PC-9 (cell line): ENCODE measurements at regions not wholly inside any gene's neighbourhood (a gene's known extent, or its start where the extent isn't known, plus 50 kb on each side); places are given as distances from the start of the nearest gene placed in this dataset.

Experiments used
- BruUV-seq: library from RNA; stranded (reverse); fragments of 400-500 nt; replicated peaks from 2 replicates; lab custom pipeline; 2021; lab: Mats Ljungman, UMichigan
- CTCF ChIA-PET: fragments of 300-600 bp; sonication (Branson Sonifier 250); formaldehyde crosslinking; loops from one replicate; lab custom pipeline; 2022; ENCODE audit warnings: antibody characterized with exemption; lab: Charles Lee
- POLR2A ChIA-PET: fragments of 300-600 bp; sonication (Branson Sonifier 250); formaldehyde crosslinking; loops from one replicate; lab custom pipeline; 2022; ENCODE audit warnings: antibody characterized with exemption; ENCODE audit not compliant: unreplicated experiment; lab: Charles Lee
- DNase-seq, 2 experiments: peaks; one replicate each; pipeline versions ENCODE4 v3.0.0 to v3.0.0-alpha.2; 2015 to 2022; ENCODE audit warnings: mixed read lengths in 1 of 2
- H2AFZ ChIP-seq: fragments of 200-600 bp; sonication (generic); 2 replicates; pipeline ENCODE4 v1.8.1; 2017; ENCODE audit warnings: antibody characterized with exemption
- H3F3A ChIP-seq: fragments of 200-600 bp; sonication (generic); 2 replicates; pipeline ENCODE4 v1.8.1; 2017; ENCODE audit warnings: antibody characterized with exemption, mild to moderate bottlenecking, low read depth; ENCODE audit not compliant: insufficient read depth
- H3K27ac ChIP-seq: fragments of 200-600 bp; sonication (generic); 2 replicates; pipeline ENCODE4 v1.6.1; 2016; ENCODE audit warnings: mixed run types
- H3K27me3 ChIP-seq: fragments of 200-600 bp; sonication (generic); 2 replicates; pipeline ENCODE4 v1.6.1; 2016; ENCODE audit warnings: low read depth, mixed run types; ENCODE audit not compliant: insufficient read depth
- H3K36me3 ChIP-seq: fragments of 200-600 bp; sonication (generic); 2 replicates; pipeline ENCODE4 v1.6.1; 2016; ENCODE audit warnings: low read depth, mixed run types
- H3K4me1 ChIP-seq: fragments of 200-600 bp; sonication (generic); replicated peaks from 2 replicates; pipeline ENCODE4 v1.6.1; 2016; ENCODE audit warnings: mixed run types; ENCODE audit not compliant: insufficient read depth
- H3K4me2 ChIP-seq: fragments of 200-600 bp; sonication (generic); 2 replicates; pipeline ENCODE4 v1.6.1; 2017; ENCODE audit warnings: mixed run types
- H3K4me3 ChIP-seq: fragments of 200-600 bp; sonication (generic); 2 replicates; pipeline ENCODE4 v1.6.1; 2016; ENCODE audit warnings: mixed run types
- H3K79me2 ChIP-seq: fragments of 200-600 bp; sonication (generic); 2 replicates; pipeline ENCODE4 v1.6.1; 2017; ENCODE audit warnings: low read depth, mixed run types
- H3K9me2 ChIP-seq: fragments of 200-600 bp; sonication (generic); 2 replicates; pipeline ENCODE4 v1.8.1; 2017; ENCODE audit warnings: mild to moderate bottlenecking; ENCODE audit not compliant: insufficient read depth
- H3K9me3 ChIP-seq: fragments of 200-600 bp; sonication (generic); 2 replicates; pipeline ENCODE4 v1.8.1; 2016; ENCODE audit warnings: low read depth; ENCODE audit not compliant: insufficient read depth
- H4K20me1 ChIP-seq: fragments of 200-600 bp; sonication (generic); 2 replicates; pipeline ENCODE4 v1.8.1; 2017; ENCODE audit not compliant: insufficient read depth
- CTCF ChIP-seq: fragments of 200-600 bp; sonication (generic); conservative IDR thresholded peaks from 2 replicates; pipeline ENCODE4 v1.6.1; 2017; ENCODE audit warnings: mixed run types, antibody characterized with exemption, mild to moderate bottlenecking, moderate library complexity
- EZH2 ChIP-seq: fragments of 200-600 bp; sonication (generic); IDR thresholded peaks from 2 replicates; pipeline ENCODE4 v1.8.0; 2017; ENCODE audit warnings: antibody characterized with exemption, low read depth
- intact Hi-C: fragments of 100-400 bp; cut with micrococcal nuclease; formaldehyde crosslinking; loops from one replicate; pipeline ENCODE4 v1.10.0; 2022; ENCODE audit not compliant: unreplicated experiment

DNA sequence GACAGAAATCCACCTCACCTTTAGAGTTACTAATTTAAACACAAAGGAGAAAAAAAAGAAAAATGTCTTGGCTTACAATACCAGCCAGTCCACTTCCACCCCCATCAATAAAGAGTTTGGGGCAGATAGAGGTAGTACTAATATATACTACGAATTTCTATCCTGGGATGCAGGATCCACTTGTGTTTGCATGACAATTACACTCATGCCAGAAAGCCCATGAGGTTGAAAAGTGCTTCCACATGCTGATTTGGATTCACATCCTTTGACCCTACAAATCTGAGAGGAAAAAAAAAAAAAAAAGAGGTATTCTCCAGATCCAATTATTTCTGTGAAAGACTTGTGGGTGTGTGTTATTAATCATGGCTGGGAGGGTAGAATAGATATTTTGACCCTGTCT, 335.2 kb downstream of the SLITRK1 start:
- no peaks in the 10 kb centered on the region for H3K4me1 ChIP-seq
- no TSS peak for BruUV-seq
- no peak overlapping the region for H3K4me3 ChIP-seq
- POLR2A ChIA-PET: no interaction called here
- H3K9me2 ChIP-seq: no peaks in the 10 kb centered on the region
- no peak for TF ChIP-seq CTCF
- TF ChIP-seq EZH2: no peak
- H3K4me2 ChIP-seq: no peak overlapping the region
- H3K9me3 ChIP-seq: no peaks in the 10 kb centered on the region
- H2AFZ ChIP-seq: no peak overlapping the region
- no peak for DNase-seq
- CTCF ChIA-PET: no interaction called here
- intact Hi-C loops: no loop called here
- no peaks in the 10 kb centered on the region for H3K27me3 ChIP-seq
- no peaks in the 10 kb centered on the region for H3K36me3 ChIP-seq
- H3F3A ChIP-seq: no peaks in the 10 kb centered on the region
- no peaks in the 10 kb centered on the region for H4K20me1 ChIP-seq
- no peaks in the 10 kb centered on the region for H3K79me2 ChIP-seq
- no peak overlapping the region for H3K27ac ChIP-seq

GRCh38 chr13:83546476-83546875, 335.8 kb downstream of the SLITRK1 start:
- H3K9me2 ChIP-seq: no peaks in the 10 kb centered on the region
- H3K27ac ChIP-seq: no peak overlapping the region
- H3K36me3 ChIP-seq: no peaks in the 10 kb centered on the region
- DNase-seq: no peak
- H3K9me3 ChIP-seq: no peaks in the 10 kb centered on the region
- BruUV-seq: no TSS peak
- no peak overlapping the region for H2AFZ ChIP-seq
- H3K4me3 ChIP-seq: no peak overlapping the region
- H4K20me1 ChIP-seq: no peaks in the 10 kb centered on the region
- H3F3A ChIP-seq: no peaks in the 10 kb centered on the region
- TF ChIP-seq CTCF (no peak), EZH2 (no peak)
- no peak overlapping the region for H3K4me2 ChIP-seq
- no peaks in the 10 kb centered on the region for H3K27me3 ChIP-seq
- no peaks in the 10 kb centered on the region for H3K79me2 ChIP-seq
- ChIA-PET CTCF (no interaction called here), POLR2A (no interaction called here)
- H3K4me1 ChIP-seq: no peaks in the 10 kb centered on the region
- intact Hi-C loops: no loop called here

GRCh38 chr13:83538636-83539035, 343.6 kb downstream of the SLITRK1 start:
- intact Hi-C loops: no loop called here
- H3K27me3 ChIP-seq: no peaks in the 10 kb centered on the region
- TF ChIP-seq CTCF (no peak), EZH2 (no peak)
- ChIA-PET POLR2A (no interaction called here), CTCF (no interaction called here)
- no peaks in the 10 kb centered on the region for H3K9me2 ChIP-seq
- no peaks in the 10 kb centered on the region for H3F3A ChIP-seq
- H3K4me3 ChIP-seq: no peak overlapping the region
- no peaks in the 10 kb centered on the region for H3K36me3 ChIP-seq
- no peak overlapping the region for H3K27ac ChIP-seq
- H3K9me3 ChIP-seq: no peaks in the 10 kb centered on the region
- H3K4me1 ChIP-seq: no peaks in the 10 kb centered on the region
- no peak for DNase-seq
- no peak overlapping the region for H2AFZ ChIP-seq
- H4K20me1 ChIP-seq: no peaks in the 10 kb centered on the region
- no peaks in the 10 kb centered on the region for H3K79me2 ChIP-seq
- no peak overlapping the region for H3K4me2 ChIP-seq
- BruUV-seq: no TSS peak
